ENCODE measurements at regions not wholly inside any gene's neighbourhood (a gene's known extent, or its start where the extent isn't known, plus 50 kb on each side); places are given as distances from the start of the nearest gene placed in this dataset.

DNA sequence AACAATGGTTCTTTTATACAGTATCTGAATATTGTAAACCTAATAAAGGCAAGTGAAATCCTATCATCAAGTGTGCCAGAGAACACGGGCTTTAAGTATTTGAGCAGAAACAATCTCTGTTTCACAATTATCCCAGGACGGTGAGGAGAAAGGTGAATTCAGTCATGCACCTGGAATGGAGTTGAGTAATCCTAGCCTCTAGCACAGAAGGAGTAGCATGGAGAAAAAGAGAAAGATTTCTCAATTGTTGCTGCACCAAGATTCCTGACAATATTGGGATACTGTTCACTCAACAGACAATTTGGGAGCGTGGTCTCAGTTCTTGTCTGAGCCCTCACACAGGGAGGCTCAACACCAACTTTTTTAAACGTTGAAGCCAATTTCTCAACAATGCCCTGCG is 510.6 kb downstream of the SOX11 start:
- no peaks in the 10 kb centered on the region for H3K36me3 ChIP-seq (ENCODE audit: control insufficient read depth, insufficient read depth, low read length)
- no peak overlapping the region for H3K27ac ChIP-seq (ENCODE audit: low read depth, low read length)
- no peaks in the 10 kb centered on the region for H3K4me1 ChIP-seq (ENCODE audit: control insufficient read depth, insufficient read depth, low read length)
- H3K9ac ChIP-seq (ENCODE audit: low read length) = no peak overlapping the region
- H3K4me3 ChIP-seq (ENCODE audit: low read depth, low read length) = no peak overlapping the region
- no peaks in the 10 kb centered on the region for H3K27me3 ChIP-seq (ENCODE audit: control insufficient read depth, insufficient read depth, low read length)
- peaks cover 11% of the 10 kb centered on the region for H3K9me3 ChIP-seq (ENCODE audit: control insufficient read depth, insufficient read depth, low read depth, low read length)

DNA sequence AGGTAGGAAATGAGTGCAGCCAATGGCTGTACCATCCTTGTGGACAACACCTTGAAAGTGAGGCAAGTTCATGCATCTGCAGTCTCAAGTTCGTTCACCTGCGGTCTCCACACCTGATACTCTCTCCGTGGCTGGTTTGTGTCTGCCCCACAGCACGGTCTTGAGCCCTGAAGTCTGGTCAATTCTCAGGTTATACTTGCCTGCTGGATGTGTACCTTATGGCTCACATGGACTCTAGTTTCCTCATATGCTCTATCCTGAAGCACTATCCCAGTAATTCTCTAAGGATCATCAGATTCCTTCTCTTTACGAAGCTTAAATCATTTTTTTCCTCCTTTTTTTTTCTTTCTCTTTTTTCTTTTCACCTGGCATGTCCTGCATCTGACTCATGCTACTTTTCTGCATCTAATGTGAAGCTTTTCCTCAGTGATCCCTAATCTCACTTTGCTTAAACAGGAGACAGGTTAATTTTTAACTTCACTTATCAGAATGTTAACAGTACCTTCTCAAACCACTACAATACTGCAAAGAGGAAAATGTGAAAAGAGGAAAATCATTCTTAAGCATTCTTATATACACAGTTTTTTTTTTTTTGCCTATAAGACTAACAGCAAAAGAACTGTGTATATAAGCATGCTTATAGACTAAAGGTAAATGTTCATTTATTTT is 511.2 kb downstream of the SOX11 start:
- Histone ChIP-seq H3K36me3 (ENCODE audit: control insufficient read depth, insufficient read depth, low read length) (no peaks in the 10 kb centered on the region), H3K4me3 (ENCODE audit: low read depth, low read length) (no peak overlapping the region), H3K27ac (ENCODE audit: low read depth, low read length) (no peak overlapping the region), H3K9me3 (ENCODE audit: control insufficient read depth, insufficient read depth, low read depth, low read length) (peaks cover 11% of the 10 kb centered on the region), H3K27me3 (ENCODE audit: control insufficient read depth, insufficient read depth, low read length) (no peaks in the 10 kb centered on the region), H3K4me1 (ENCODE audit: control insufficient read depth, insufficient read depth, low read length) (no peaks in the 10 kb centered on the region), H3K9ac (ENCODE audit: low read length) (no peak overlapping the region)

DNA sequence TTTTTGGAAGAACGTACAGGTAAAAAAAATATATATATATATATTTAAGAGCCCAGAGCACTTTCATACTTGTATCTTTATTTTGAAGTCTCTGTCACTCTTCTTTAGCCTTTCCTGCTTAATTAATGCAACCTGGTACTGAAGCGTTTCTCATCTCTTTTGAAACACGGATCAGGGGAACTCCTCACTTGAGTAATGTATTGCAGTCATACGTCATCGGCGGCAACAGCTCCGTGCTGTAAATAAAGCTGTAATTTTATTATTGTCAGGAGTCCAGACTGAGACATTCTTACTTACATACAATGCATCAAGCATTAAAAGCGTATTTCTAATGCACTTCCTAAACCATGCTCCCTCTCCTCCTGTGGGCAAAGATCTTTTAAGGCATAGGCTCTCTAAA is 514.7 kb downstream of the SOX11 start:
- Histone ChIP-seq H3K9me3 (ENCODE audit: control insufficient read depth, insufficient read depth, low read depth, low read length) (no peaks in the 10 kb centered on the region), H3K27me3 (ENCODE audit: control insufficient read depth, insufficient read depth, low read length) (no peaks in the 10 kb centered on the region), H3K4me1 (ENCODE audit: control insufficient read depth, insufficient read depth, low read length) (no peaks in the 10 kb centered on the region), H3K36me3 (ENCODE audit: control insufficient read depth, insufficient read depth, low read length) (no peaks in the 10 kb centered on the region), H3K4me3 (ENCODE audit: low read depth, low read length) (no peak overlapping the region), H3K27ac (ENCODE audit: low read depth, low read length) (no peak overlapping the region), H3K9ac (ENCODE audit: low read length) (no peak overlapping the region)

DNA sequence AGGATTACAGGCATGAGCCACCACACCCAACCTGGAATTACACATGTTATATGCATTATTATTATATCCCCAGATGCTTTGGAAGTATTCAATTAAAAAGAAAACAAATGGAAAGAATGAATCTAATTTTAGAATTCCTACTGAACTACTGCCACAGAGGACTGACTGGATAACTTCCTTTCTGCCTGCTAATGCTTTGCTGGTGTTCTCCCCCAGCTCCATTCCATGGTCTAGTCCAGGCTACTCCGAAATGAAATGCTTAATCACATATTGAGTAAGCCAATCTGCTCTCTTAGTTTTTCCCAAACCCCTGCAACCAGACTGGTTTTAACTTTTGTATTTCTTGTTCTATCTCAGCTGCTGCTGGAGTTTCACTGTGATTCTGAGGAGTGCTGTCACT is 519.1 kb downstream of the SOX11 start:
- no peaks in the 10 kb centered on the region for H3K4me1 ChIP-seq (ENCODE audit: control insufficient read depth, insufficient read depth, low read length)
- no peaks in the 10 kb centered on the region for H3K36me3 ChIP-seq (ENCODE audit: control insufficient read depth, insufficient read depth, low read length)
- H3K4me3 ChIP-seq (ENCODE audit: low read depth, low read length) = no peak overlapping the region
- no peaks in the 10 kb centered on the region for H3K27me3 ChIP-seq (ENCODE audit: control insufficient read depth, insufficient read depth, low read length)
- H3K9me3 ChIP-seq (ENCODE audit: control insufficient read depth, insufficient read depth, low read depth, low read length) = no peaks in the 10 kb centered on the region
- H3K27ac ChIP-seq (ENCODE audit: low read depth, low read length) = no peak overlapping the region
- H3K9ac ChIP-seq (ENCODE audit: low read length) = no peak overlapping the region

DNA sequence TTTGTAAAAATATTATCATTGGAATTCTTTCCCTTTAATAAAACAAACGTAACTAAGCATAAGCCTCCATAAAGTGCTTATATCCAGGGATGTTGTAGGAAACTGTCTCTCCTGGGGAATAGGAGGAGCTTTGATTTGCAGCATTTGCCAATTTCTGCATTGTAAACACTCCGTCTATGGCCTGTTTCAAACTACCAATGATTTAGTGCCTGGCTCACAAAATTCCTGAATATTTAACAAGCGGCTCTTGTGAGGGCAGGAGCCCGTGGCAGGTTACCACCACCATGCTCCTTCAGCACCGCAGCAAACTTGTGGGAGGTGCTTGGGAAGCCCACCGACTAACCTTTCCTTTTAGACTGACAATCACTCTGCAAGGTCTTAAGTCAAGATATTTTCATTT is 520.3 kb downstream of the SOX11 start:
- no peaks in the 10 kb centered on the region for H3K9me3 ChIP-seq (ENCODE audit: control insufficient read depth, insufficient read depth, low read depth, low read length)
- no peak overlapping the region for H3K4me3 ChIP-seq (ENCODE audit: low read depth, low read length)
- H3K27me3 ChIP-seq (ENCODE audit: control insufficient read depth, insufficient read depth, low read length) = no peaks in the 10 kb centered on the region
- H3K4me1 ChIP-seq (ENCODE audit: control insufficient read depth, insufficient read depth, low read length) = no peaks in the 10 kb centered on the region
- H3K27ac ChIP-seq (ENCODE audit: low read depth, low read length) = no peak overlapping the region
- H3K9ac ChIP-seq (ENCODE audit: low read length) = no peak overlapping the region
- no peaks in the 10 kb centered on the region for H3K36me3 ChIP-seq (ENCODE audit: control insufficient read depth, insufficient read depth, low read length)

DNA sequence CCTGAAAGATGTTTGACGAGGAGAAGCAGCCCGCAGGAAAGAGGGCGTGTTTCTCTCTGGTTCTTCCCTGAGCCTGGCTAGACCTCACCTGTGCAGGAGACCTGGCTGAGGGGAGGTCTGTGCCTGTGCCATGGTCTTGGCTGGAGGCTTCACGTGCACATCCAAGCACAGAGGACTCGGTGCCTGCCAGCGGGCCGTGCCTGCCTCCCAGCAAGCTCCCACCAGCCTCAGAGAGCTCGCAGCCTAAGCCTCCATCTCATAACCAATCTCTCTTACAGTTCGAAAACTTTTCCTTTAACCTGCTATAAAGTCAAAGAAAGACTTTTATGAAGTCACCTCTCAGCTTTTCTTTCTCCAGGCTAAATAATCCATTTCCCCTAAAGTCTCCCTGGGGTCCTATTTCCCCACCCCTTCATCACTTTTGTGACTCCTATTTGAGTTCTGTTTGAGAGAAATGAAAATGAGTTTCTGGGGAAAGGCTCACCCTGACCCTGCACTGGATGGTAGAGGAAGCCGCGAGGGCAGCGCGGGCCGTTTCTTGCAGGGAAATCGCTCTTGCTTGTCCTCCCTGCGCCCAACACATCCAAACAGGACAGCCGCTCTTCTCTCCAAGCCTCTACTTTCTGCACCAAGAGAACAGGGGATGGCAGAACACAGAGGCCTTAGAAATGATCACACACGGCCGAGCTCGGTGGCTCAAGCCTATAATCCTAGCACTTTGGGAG is 521.0 kb downstream of the SOX11 start:
- Histone ChIP-seq H3K27ac (ENCODE audit: low read depth, low read length) (no peak overlapping the region), H3K36me3 (ENCODE audit: control insufficient read depth, insufficient read depth, low read length) (no peaks in the 10 kb centered on the region), H3K4me1 (ENCODE audit: control insufficient read depth, insufficient read depth, low read length) (no peaks in the 10 kb centered on the region), H3K9me3 (ENCODE audit: control insufficient read depth, insufficient read depth, low read depth, low read length) (no peaks in the 10 kb centered on the region), H3K9ac (ENCODE audit: low read length) (no peak overlapping the region), H3K4me3 (ENCODE audit: low read depth, low read length) (no peak overlapping the region), H3K27me3 (ENCODE audit: control insufficient read depth, insufficient read depth, low read length) (no peaks in the 10 kb centered on the region)

DNA sequence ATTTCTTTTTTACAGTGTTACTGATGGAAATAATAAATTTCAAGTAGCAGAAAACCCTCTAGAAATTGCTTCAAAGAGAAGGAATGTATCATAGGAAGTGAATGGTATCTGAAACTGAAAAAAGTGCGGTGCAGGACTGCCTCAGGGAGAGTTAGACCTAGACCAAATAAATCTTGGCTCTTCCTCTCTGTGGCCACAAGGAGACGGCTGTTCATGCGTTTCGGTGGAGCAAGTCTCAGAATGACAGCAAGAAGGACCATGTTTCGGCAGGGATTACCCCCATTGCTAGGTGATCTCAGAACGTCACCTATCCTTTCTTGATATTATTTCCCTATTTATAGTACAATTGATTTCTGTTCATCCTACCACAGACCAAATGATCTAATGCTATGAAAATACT is 522.3 kb downstream of the SOX11 start:
- H3K27me3 ChIP-seq (ENCODE audit: control insufficient read depth, insufficient read depth, low read length) = no peaks in the 10 kb centered on the region
- no peak overlapping the region for H3K4me3 ChIP-seq (ENCODE audit: low read depth, low read length)
- no peak overlapping the region for H3K9ac ChIP-seq (ENCODE audit: low read length)
- H3K27ac ChIP-seq (ENCODE audit: low read depth, low read length) = no peak overlapping the region
- no peaks in the 10 kb centered on the region for H3K36me3 ChIP-seq (ENCODE audit: control insufficient read depth, insufficient read depth, low read length)
- no peaks in the 10 kb centered on the region for H3K9me3 ChIP-seq (ENCODE audit: control insufficient read depth, insufficient read depth, low read depth, low read length)
- H3K4me1 ChIP-seq (ENCODE audit: control insufficient read depth, insufficient read depth, low read length) = no peaks in the 10 kb centered on the region

DNA sequence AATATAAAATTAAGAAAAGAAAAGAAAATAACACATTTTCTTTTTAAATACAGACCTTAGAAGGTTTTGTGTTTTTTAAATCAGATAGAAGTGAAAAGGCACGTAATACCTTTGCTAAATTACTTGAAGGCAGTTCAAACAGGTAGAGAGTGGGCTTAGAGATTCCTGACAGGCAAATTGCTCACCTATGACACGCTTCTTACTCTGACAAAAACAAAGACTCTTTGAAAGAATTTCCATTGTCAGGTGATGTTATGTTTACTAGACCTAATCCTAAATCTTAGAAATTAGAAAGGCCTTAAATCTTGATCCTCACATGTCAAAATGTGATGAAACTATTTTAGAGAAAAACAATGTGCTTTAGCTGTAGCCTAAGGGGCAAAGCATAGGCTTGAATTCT is 522.9 kb downstream of the SOX11 start:
- Histone ChIP-seq H3K27me3 (ENCODE audit: control insufficient read depth, insufficient read depth, low read length) (no peaks in the 10 kb centered on the region), H3K9me3 (ENCODE audit: control insufficient read depth, insufficient read depth, low read depth, low read length) (no peaks in the 10 kb centered on the region), H3K9ac (ENCODE audit: low read length) (no peak overlapping the region), H3K4me1 (ENCODE audit: control insufficient read depth, insufficient read depth, low read length) (no peaks in the 10 kb centered on the region), H3K27ac (ENCODE audit: low read depth, low read length) (no peak overlapping the region), H3K4me3 (ENCODE audit: low read depth, low read length) (no peak overlapping the region), H3K36me3 (ENCODE audit: control insufficient read depth, insufficient read depth, low read length) (no peaks in the 10 kb centered on the region)

DNA sequence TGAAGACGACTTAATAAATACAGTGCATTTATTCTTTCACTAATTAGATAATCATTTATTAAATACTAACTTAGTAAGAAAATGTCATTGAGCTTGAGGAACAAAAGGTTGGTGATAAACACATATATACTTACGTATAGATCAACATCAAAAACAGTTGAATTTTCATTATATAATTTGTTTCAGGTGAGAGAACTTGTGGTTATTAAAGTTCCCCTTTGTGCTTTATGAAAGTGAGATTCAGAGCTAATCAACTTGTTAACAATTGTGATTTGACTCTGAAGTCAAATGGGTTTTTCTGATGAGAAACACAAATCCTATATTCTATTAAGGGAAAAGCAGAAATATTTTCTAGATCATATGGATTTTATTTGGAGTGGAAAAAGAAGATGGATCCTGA is 524.0 kb downstream of the SOX11 start:
- no peaks in the 10 kb centered on the region for H3K9me3 ChIP-seq (ENCODE audit: control insufficient read depth, insufficient read depth, low read depth, low read length)
- H3K4me1 ChIP-seq (ENCODE audit: control insufficient read depth, insufficient read depth, low read length) = no peaks in the 10 kb centered on the region
- H3K9ac ChIP-seq (ENCODE audit: low read length) = no peak overlapping the region
- no peaks in the 10 kb centered on the region for H3K27me3 ChIP-seq (ENCODE audit: control insufficient read depth, insufficient read depth, low read length)
- no peak overlapping the region for H3K27ac ChIP-seq (ENCODE audit: low read depth, low read length)
- no peak overlapping the region for H3K4me3 ChIP-seq (ENCODE audit: low read depth, low read length)
- H3K36me3 ChIP-seq (ENCODE audit: control insufficient read depth, insufficient read depth, low read length) = no peaks in the 10 kb centered on the region

DNA sequence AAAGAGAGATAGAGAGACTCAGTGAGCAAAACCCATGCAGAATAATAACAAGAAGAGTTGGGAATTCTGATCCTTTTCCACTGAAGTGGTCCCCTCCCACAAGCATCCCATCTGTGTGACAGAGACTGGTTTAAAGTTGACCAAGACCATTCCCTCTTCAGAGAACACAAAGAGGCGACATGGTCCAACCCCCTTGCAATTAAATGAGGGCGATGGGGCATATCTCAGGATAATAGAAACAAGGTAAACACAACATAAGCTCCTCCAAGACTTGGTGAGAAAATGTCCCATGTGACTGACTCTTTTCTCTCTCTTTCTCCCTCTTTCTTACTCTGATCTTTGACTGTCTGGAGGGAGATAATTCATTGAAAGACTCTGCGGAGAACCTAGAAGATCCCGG is 526.7 kb downstream of the SOX11 start:
- H3K4me1 ChIP-seq (ENCODE audit: control insufficient read depth, insufficient read depth, low read length) = no peaks in the 10 kb centered on the region
- no peaks in the 10 kb centered on the region for H3K36me3 ChIP-seq (ENCODE audit: control insufficient read depth, insufficient read depth, low read length)
- no peak overlapping the region for H3K9ac ChIP-seq (ENCODE audit: low read length)
- no peak overlapping the region for H3K27ac ChIP-seq (ENCODE audit: low read depth, low read length)
- H3K9me3 ChIP-seq (ENCODE audit: control insufficient read depth, insufficient read depth, low read depth, low read length) = no peaks in the 10 kb centered on the region
- H3K27me3 ChIP-seq (ENCODE audit: control insufficient read depth, insufficient read depth, low read length) = no peaks in the 10 kb centered on the region
- no peak overlapping the region for H3K4me3 ChIP-seq (ENCODE audit: low read depth, low read length)

DNA sequence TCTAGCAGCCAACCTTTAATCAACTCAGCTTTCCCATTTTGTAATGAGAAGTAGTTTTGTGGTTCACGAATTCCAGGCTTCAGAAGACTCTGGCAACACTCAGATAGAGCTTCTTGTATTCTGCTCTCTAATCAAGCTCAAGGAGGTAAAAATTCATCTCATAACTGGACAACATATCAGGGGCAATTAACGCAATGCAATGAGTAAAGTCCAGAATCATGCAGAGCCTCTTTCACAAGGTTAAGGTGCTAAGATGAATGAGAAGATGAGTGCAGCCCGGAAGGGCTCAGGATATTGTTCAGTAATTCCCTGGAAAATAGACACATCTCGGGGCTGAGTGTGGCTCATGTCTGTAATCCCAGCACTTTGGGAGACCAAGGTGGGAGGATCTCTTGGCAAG is 527.7 kb downstream of the SOX11 start:
- Histone ChIP-seq H3K4me3 (ENCODE audit: low read depth, low read length) (no peak overlapping the region), H3K36me3 (ENCODE audit: control insufficient read depth, insufficient read depth, low read length) (no peaks in the 10 kb centered on the region), H3K4me1 (ENCODE audit: control insufficient read depth, insufficient read depth, low read length) (no peaks in the 10 kb centered on the region)

More for the DNA sequence above, 527.7 kb downstream of the SOX11 start:
- no peaks in the 10 kb centered on the region for H3K9me3 ChIP-seq (ENCODE audit: control insufficient read depth, insufficient read depth, low read depth, low read length)
- H3K27ac ChIP-seq (ENCODE audit: low read depth, low read length) = no peak overlapping the region
- H3K9ac ChIP-seq (ENCODE audit: low read length) = no peak overlapping the region
- no peaks in the 10 kb centered on the region for H3K27me3 ChIP-seq (ENCODE audit: control insufficient read depth, insufficient read depth, low read length)
